ENCODE measurements at regions not wholly inside any gene's neighbourhood (a gene's known extent, or its start where the extent isn't known, plus 50 kb on each side); places are given as distances from the start of the nearest gene placed in this dataset.

DNA sequence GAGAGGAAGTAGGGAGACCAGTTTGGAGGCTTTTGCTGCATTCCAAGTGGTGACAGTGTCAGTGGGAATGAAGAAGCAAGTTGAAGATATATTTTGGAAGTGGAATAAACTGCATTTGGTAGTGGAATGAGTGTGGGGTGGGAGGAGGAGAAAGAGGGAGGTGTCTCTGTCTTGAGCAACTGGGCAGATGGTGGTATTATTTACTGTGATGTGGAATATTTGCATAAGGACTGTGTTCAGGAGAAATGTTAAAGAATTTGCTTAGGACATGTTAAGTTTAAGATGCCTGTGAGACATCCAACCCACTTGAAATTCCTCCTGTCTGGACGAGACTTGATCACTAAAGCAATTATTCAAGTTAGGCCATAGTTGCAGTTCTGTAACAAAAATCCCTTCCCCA, 448.9 kb upstream of the AMOT start:
- 28% methylated on average over 1 of the region's 1 CpG for WGBS
- intact Hi-C loops (cut with DNase I) = no loop called here
- no peak overlapping the region for H3K4me3 ChIP-seq
- no peak for DNase-seq (ENCODE audit: low spot score)
- no peaks in the 10 kb centered on the region for H3K27me3 ChIP-seq (replicated peaks; ENCODE audit: insufficient read depth)
- TF ChIP-seq POLR2AphosphoS5 (IDR thresholded peaks at IDR 0.05) (no peak), CTCF (IDR thresholded peaks at IDR 0.05) (no peak), POLR2A (IDR thresholded peaks at IDR 0.05) (no peak)
- no peaks in the 10 kb centered on the region for H3K36me3 ChIP-seq
- H3K9me3 ChIP-seq = no peaks in the 10 kb centered on the region
- H3K4me1 ChIP-seq (replicated peaks) = no peaks in the 10 kb centered on the region
- no peak overlapping the region for H3K27ac ChIP-seq

DNA sequence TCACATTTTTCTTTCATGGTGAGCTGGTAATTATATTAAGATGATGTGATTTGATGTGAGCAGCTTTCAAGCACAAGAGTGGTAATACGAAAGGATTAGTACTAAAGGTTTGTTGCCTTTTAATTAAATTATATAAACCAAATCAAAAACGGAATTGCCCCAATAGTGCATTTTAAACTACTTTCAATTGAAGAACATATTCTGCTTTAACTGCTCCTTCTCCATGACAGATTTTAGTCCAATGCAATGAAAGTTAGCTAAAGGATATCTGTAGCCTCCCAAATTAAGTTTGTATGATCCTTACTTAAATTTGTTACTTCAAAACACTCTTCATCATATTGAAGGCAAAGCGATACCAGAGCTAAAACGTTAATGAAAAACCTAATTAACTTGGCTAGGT, 447.1 kb upstream of the AMOT start:
- Histone ChIP-seq H3K27me3 (replicated peaks; ENCODE audit: insufficient read depth) (no peaks in the 10 kb centered on the region), H3K36me3 (no peaks in the 10 kb centered on the region), H3K27ac (no peak overlapping the region), H3K9me3 (no peaks in the 10 kb centered on the region), H3K4me3 (no peak overlapping the region), H3K4me1 (replicated peaks) (no peaks in the 10 kb centered on the region)
- intact Hi-C loops (cut with DNase I) = no loop called here
- TF ChIP-seq POLR2A (IDR thresholded peaks at IDR 0.05) (no peak), POLR2AphosphoS5 (IDR thresholded peaks at IDR 0.05) (no peak), CTCF (IDR thresholded peaks at IDR 0.05) (no peak)
- DNase-seq (ENCODE audit: low spot score) = no peak
- 81% methylated on average over 4 of the region's 4 CpGs for WGBS

DNA sequence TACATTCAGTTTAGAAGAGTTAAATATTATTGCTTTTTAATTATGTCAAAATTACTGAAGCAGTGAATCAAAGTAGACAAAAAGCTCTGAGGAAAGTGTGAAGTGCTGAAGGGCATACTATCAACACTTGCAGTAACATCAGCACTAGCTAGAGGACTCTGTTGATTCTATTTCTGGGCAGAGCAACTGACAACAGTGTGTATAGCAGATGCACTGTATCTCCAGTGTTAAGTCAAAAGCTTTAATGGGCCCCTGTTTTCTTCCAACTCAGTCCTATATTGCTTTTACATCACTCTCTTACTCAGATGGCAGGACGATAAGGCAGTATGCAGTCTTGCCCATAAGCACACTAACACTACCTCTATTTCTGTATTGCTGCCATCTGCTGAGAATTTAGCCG, 435.2 kb upstream of the AMOT start:
- no peak overlapping the region for H3K27ac ChIP-seq
- H3K9me3 ChIP-seq = no peaks in the 10 kb centered on the region
- no peak overlapping the region for H3K4me3 ChIP-seq
- 96% methylated on average over 2 of the region's 2 CpGs for WGBS
- H3K36me3 ChIP-seq = no peaks in the 10 kb centered on the region
- DNase-seq (ENCODE audit: low spot score) = no peak
- intact Hi-C loops (cut with DNase I) = no loop called here
- TF ChIP-seq POLR2A (IDR thresholded peaks at IDR 0.05) (no peak), POLR2AphosphoS5 (IDR thresholded peaks at IDR 0.05) (no peak), CTCF (IDR thresholded peaks at IDR 0.05) (no peak)
- H3K27me3 ChIP-seq (replicated peaks; ENCODE audit: insufficient read depth) = no peaks in the 10 kb centered on the region
- no peaks in the 10 kb centered on the region for H3K4me1 ChIP-seq (replicated peaks)

DNA sequence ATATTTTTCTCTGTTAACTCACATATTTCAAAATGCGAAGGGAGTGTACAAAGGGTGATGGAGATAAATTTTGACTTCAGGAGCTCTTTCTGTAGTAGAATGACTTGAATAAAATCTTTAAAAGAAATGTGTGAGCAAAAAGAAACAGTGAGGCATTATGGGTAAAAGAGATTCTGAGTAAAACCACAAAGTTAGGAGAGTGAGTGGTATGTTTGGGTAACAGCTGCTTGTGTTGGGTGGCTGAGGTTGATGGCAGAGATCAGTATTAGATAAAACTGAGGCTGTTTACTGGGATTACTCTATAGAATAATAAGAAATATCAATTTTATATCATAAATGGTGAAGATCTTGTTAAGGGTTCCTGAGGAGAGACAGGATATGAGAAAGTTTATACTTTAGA, 434.2 kb upstream of the AMOT start:
- TF ChIP-seq CTCF (IDR thresholded peaks at IDR 0.05) = no peak
- no peak for TF ChIP-seq POLR2AphosphoS5 (IDR thresholded peaks at IDR 0.05)
- TF ChIP-seq POLR2A (IDR thresholded peaks at IDR 0.05) = no peak
- no peaks in the 10 kb centered on the region for H3K4me1 ChIP-seq (replicated peaks)
- no peak overlapping the region for H3K4me3 ChIP-seq
- no peaks in the 10 kb centered on the region for H3K9me3 ChIP-seq
- H3K36me3 ChIP-seq = no peaks in the 10 kb centered on the region
- WGBS = 100% methylated on average over 1 of the region's 1 CpG
- intact Hi-C loops (cut with DNase I) = no loop called here
- DNase-seq (ENCODE audit: low spot score) = no peak
- no peaks in the 10 kb centered on the region for H3K27me3 ChIP-seq (replicated peaks; ENCODE audit: insufficient read depth)
- H3K27ac ChIP-seq = no peak overlapping the region

DNA sequence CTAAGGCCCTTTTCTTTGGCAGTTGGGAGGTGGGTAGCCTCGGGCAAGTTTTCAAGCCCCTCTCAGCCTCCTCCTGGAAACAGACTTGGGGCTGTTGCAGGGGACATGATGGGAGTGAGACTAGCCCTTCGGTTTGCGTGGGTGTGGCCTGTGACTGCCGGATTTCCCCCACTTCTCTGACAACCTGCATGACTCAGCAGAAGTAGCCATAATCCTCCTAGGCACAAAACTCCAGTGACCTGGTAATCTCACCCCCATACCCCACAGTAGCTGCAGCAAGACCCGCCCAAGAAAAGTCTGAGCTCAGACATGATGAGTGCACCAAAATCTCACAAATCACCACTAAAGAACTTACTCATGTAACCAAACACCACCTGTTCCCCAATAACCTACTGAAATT, 433.7 kb upstream of the AMOT start:
- intact Hi-C loops (cut with DNase I) = no loop called here
- TF ChIP-seq POLR2A (IDR thresholded peaks at IDR 0.05) (no peak), CTCF (IDR thresholded peaks at IDR 0.05) (no peak), POLR2AphosphoS5 (IDR thresholded peaks at IDR 0.05) (no peak)
- no peak overlapping the region for H3K4me3 ChIP-seq

More for the DNA sequence above, 433.7 kb upstream of the AMOT start:
- Histone ChIP-seq H3K27me3 (replicated peaks; ENCODE audit: insufficient read depth) (no peaks in the 10 kb centered on the region), H3K36me3 (no peaks in the 10 kb centered on the region), H3K4me1 (replicated peaks) (no peaks in the 10 kb centered on the region), H3K9me3 (no peaks in the 10 kb centered on the region), H3K27ac (no peak overlapping the region)
- 76% methylated on average over 5 of the region's 5 CpGs for whole genome bisulfite sequencing
- DNase-seq (ENCODE audit: low spot score) = no peak

All from prostate gland (tissue), 2 donors.